ENCODE measurements at regions not wholly inside any gene's neighbourhood (a gene's known extent, or its start where the extent isn't known, plus 50 kb on each side); places are given as distances from the start of the nearest gene placed in this dataset.
"Not testable (repeated sequence)": the region's sequence is repeated elsewhere in the genome, so short reads cannot be mapped to it uniquely, and the experiment has no call there.

- Histone ChIP-seq H3K9ac (ENCODE audit: low read length in 2 of 2) (no peak overlapping the region), H3K4me3 (ENCODE audit: low read length in 2 of 2) (no peak overlapping the region), H3K4me1 (ENCODE audit: control insufficient read depth, insufficient read depth, low read length) (no peaks in the 10 kb centered on the region), H3K27ac (ENCODE audit: low read length) (no peak overlapping the region), H3K9me3 (ENCODE audit: control insufficient read depth in 2 of 2, low read length in 2 of 2) (no peaks in the 10 kb centered on the region), H3K27me3 (ENCODE audit: control insufficient read depth in 1 of 2, insufficient read depth in 2 of 2, low read length in 2 of 2) (no peaks in the 10 kb centered on the region), H3K36me3 (ENCODE audit: control insufficient read depth in 2 of 2, insufficient read depth in 2 of 2, low read length in 2 of 2) (no peaks in the 10 kb centered on the region)
Measured at GRCh38 chr12:23228101-23228500, 603.1 kb downstream of the ETNK1 start.

GRCh38 chr12:23230899-23231298 lies 605.9 kb downstream of the ETNK1 start:
- no peaks in the 10 kb centered on the region for H3K9me3 ChIP-seq (ENCODE audit: control insufficient read depth in 2 of 2, low read length in 2 of 2)
- no peak overlapping the region for H3K9ac ChIP-seq (ENCODE audit: low read length in 2 of 2)
- no peak overlapping the region for H3K4me3 ChIP-seq (ENCODE audit: low read length in 2 of 2)
- H3K4me1 ChIP-seq (ENCODE audit: control insufficient read depth, insufficient read depth, low read length), result peaks cover 4% of the 10 kb centered on the region
- H3K36me3 ChIP-seq (ENCODE audit: control insufficient read depth in 2 of 2, insufficient read depth in 2 of 2, low read length in 2 of 2), result no peaks in the 10 kb centered on the region
- H3K27me3 ChIP-seq (ENCODE audit: control insufficient read depth in 1 of 2, insufficient read depth in 2 of 2, low read length in 2 of 2), result no peaks in the 10 kb centered on the region
- no peak overlapping the region for H3K27ac ChIP-seq (ENCODE audit: low read length)

- Histone ChIP-seq H3K27me3 (ENCODE audit: control insufficient read depth in 1 of 2, insufficient read depth in 2 of 2, low read length in 2 of 2) (no peaks in the 10 kb centered on the region), H3K4me1 (ENCODE audit: control insufficient read depth, insufficient read depth, low read length) (peaks cover 4% of the 10 kb centered on the region), H3K27ac (ENCODE audit: low read length) (no peak overlapping the region), H3K9ac (ENCODE audit: low read length in 2 of 2) (no peak overlapping the region), H3K9me3 (ENCODE audit: control insufficient read depth in 2 of 2, low read length in 2 of 2) (no peaks in the 10 kb centered on the region), H3K36me3 (ENCODE audit: control insufficient read depth in 2 of 2, insufficient read depth in 2 of 2, low read length in 2 of 2) (no peaks in the 10 kb centered on the region), H3K4me3 (ENCODE audit: low read length in 2 of 2) (no peak overlapping the region)
Measured at GRCh38 chr12:23236066-23236780, 611.3 kb downstream of the ETNK1 start.

- peaks cover 4% of the 10 kb centered on the region for H3K4me1 ChIP-seq (ENCODE audit: control insufficient read depth, insufficient read depth, low read length)
- no peak overlapping the region for H3K9ac ChIP-seq (ENCODE audit: low read length in 2 of 2)
- H3K27me3 ChIP-seq (ENCODE audit: control insufficient read depth in 1 of 2, insufficient read depth in 2 of 2, low read length in 2 of 2), result no peaks in the 10 kb centered on the region
- no peak overlapping the region for H3K27ac ChIP-seq (ENCODE audit: low read length)
- no peaks in the 10 kb centered on the region for H3K36me3 ChIP-seq (ENCODE audit: control insufficient read depth in 2 of 2, insufficient read depth in 2 of 2, low read length in 2 of 2)
- no peaks in the 10 kb centered on the region for H3K9me3 ChIP-seq (ENCODE audit: control insufficient read depth in 2 of 2, low read length in 2 of 2)
- H3K4me3 ChIP-seq (ENCODE audit: low read length in 2 of 2), result no peak overlapping the region
Measured at GRCh38 chr12:23236811-23237210, 611.8 kb downstream of the ETNK1 start.

GRCh38 chr12:23238190-23238589 lies 613.2 kb downstream of the ETNK1 start:
- H3K9ac ChIP-seq (ENCODE audit: low read length in 2 of 2), result no peak overlapping the region
- no peak overlapping the region for H3K27ac ChIP-seq (ENCODE audit: low read length)
- peaks cover 4% of the 10 kb centered on the region for H3K4me1 ChIP-seq (ENCODE audit: control insufficient read depth, insufficient read depth, low read length)
- H3K9me3 ChIP-seq (ENCODE audit: control insufficient read depth in 2 of 2, low read length in 2 of 2), result no peaks in the 10 kb centered on the region
- H3K4me3 ChIP-seq (ENCODE audit: low read length in 2 of 2), result no peak overlapping the region
- no peaks in the 10 kb centered on the region for H3K27me3 ChIP-seq (ENCODE audit: control insufficient read depth in 1 of 2, insufficient read depth in 2 of 2, low read length in 2 of 2)
- no peaks in the 10 kb centered on the region for H3K36me3 ChIP-seq (ENCODE audit: control insufficient read depth in 2 of 2, insufficient read depth in 2 of 2, low read length in 2 of 2)

- Histone ChIP-seq H3K27me3 (ENCODE audit: control insufficient read depth in 1 of 2, insufficient read depth in 2 of 2, low read length in 2 of 2) (no peaks in the 10 kb centered on the region), H3K36me3 (ENCODE audit: control insufficient read depth in 2 of 2, insufficient read depth in 2 of 2, low read length in 2 of 2) (no peaks in the 10 kb centered on the region), H3K4me3 (ENCODE audit: low read length in 2 of 2) (no peak overlapping the region), H3K9me3 (ENCODE audit: control insufficient read depth in 2 of 2, low read length in 2 of 2) (no peaks in the 10 kb centered on the region), H3K9ac (ENCODE audit: low read length in 2 of 2) (no peak overlapping the region), H3K27ac (ENCODE audit: low read length) (no peak overlapping the region), H3K4me1 (ENCODE audit: control insufficient read depth, insufficient read depth, low read length) (peaks cover 4% of the 10 kb centered on the region)
Measured at GRCh38 chr12:23238957-23239356, 614.0 kb downstream of the ETNK1 start.

GRCh38 chr12:23245186-23245585 lies 620.2 kb downstream of the ETNK1 start:
- H3K9me3 ChIP-seq (ENCODE audit: control insufficient read depth in 2 of 2, low read length in 2 of 2), result no peaks in the 10 kb centered on the region
- no peak overlapping the region for H3K9ac ChIP-seq (ENCODE audit: low read length in 2 of 2)

GRCh38 chr12:23253191-23253590 lies 628.2 kb downstream of the ETNK1 start:
- no peaks in the 10 kb centered on the region for H3K4me1 ChIP-seq (ENCODE audit: control insufficient read depth, insufficient read depth, low read length)
- H3K36me3 ChIP-seq (ENCODE audit: control insufficient read depth in 2 of 2, insufficient read depth in 2 of 2, low read length in 2 of 2), result no peaks in the 10 kb centered on the region
- H3K27ac ChIP-seq (ENCODE audit: low read length), result no peak overlapping the region
- H3K27me3 ChIP-seq (ENCODE audit: control insufficient read depth in 1 of 2, insufficient read depth in 2 of 2, low read length in 2 of 2), result no peaks in the 10 kb centered on the region
- H3K9me3 ChIP-seq (ENCODE audit: control insufficient read depth in 2 of 2, low read length in 2 of 2), result no peaks in the 10 kb centered on the region
- no peak overlapping the region for H3K9ac ChIP-seq (ENCODE audit: low read length in 2 of 2)
- no peak overlapping the region for H3K4me3 ChIP-seq (ENCODE audit: low read length in 2 of 2)

More at GRCh38 chr12:23245186-23245585, 620.2 kb downstream of the ETNK1 start:
- Histone ChIP-seq H3K27me3 (ENCODE audit: control insufficient read depth in 1 of 2, insufficient read depth in 2 of 2, low read length in 2 of 2) (no peaks in the 10 kb centered on the region), H3K36me3 (ENCODE audit: control insufficient read depth in 2 of 2, insufficient read depth in 2 of 2, low read length in 2 of 2) (no peaks in the 10 kb centered on the region), H3K4me1 (ENCODE audit: control insufficient read depth, insufficient read depth, low read length) (no peaks in the 10 kb centered on the region), H3K27ac (ENCODE audit: low read length) (no peak overlapping the region), H3K4me3 (ENCODE audit: low read length in 2 of 2) (no peak overlapping the region)

- H3K9ac ChIP-seq (ENCODE audit: low read length in 2 of 2), result not testable (repeated sequence)
Measured at GRCh38 chr12:23253910-23254309, 628.9 kb downstream of the ETNK1 start.

GRCh38 chr12:23259558-23259957 lies 634.6 kb downstream of the ETNK1 start:
- Histone ChIP-seq H3K4me1 (ENCODE audit: control insufficient read depth, insufficient read depth, low read length) (no peaks in the 10 kb centered on the region), H3K36me3 (ENCODE audit: control insufficient read depth in 2 of 2, insufficient read depth in 2 of 2, low read length in 2 of 2) (no peaks in the 10 kb centered on the region), H3K27ac (ENCODE audit: low read length) (no peak overlapping the region), H3K9ac (ENCODE audit: low read length in 2 of 2) (no peak overlapping the region), H3K9me3 (ENCODE audit: control insufficient read depth in 2 of 2, low read length in 2 of 2) (no peaks in the 10 kb centered on the region), H3K4me3 (ENCODE audit: low read length in 2 of 2) (no peak overlapping the region), H3K27me3 (ENCODE audit: control insufficient read depth in 1 of 2, insufficient read depth in 2 of 2, low read length in 2 of 2) (no peaks in the 10 kb centered on the region)

More at GRCh38 chr12:23253910-23254309, 628.9 kb downstream of the ETNK1 start:
- not testable (repeated sequence) for H3K36me3 ChIP-seq (ENCODE audit: control insufficient read depth in 2 of 2, insufficient read depth in 2 of 2, low read length in 2 of 2); H3K4me1 ChIP-seq (ENCODE audit: control insufficient read depth, insufficient read depth, low read length); H3K27ac ChIP-seq (ENCODE audit: low read length); H3K4me3 ChIP-seq (ENCODE audit: low read length in 2 of 2); H3K27me3 ChIP-seq (ENCODE audit: control insufficient read depth in 1 of 2, insufficient read depth in 2 of 2, low read length in 2 of 2); H3K9me3 ChIP-seq (ENCODE audit: control insufficient read depth in 2 of 2, low read length in 2 of 2)

GRCh38 chr12:23262670-23263069 lies 637.7 kb downstream of the ETNK1 start:
- no peak overlapping the region for H3K9ac ChIP-seq (ENCODE audit: low read length in 2 of 2)
- no peak overlapping the region for H3K4me3 ChIP-seq (ENCODE audit: low read length in 2 of 2)
- no peaks in the 10 kb centered on the region for H3K27me3 ChIP-seq (ENCODE audit: control insufficient read depth in 1 of 2, insufficient read depth in 2 of 2, low read length in 2 of 2)
- no peak overlapping the region for H3K27ac ChIP-seq (ENCODE audit: low read length)
- no peaks in the 10 kb centered on the region for H3K36me3 ChIP-seq (ENCODE audit: control insufficient read depth in 2 of 2, insufficient read depth in 2 of 2, low read length in 2 of 2)
- no peaks in the 10 kb centered on the region for H3K4me1 ChIP-seq (ENCODE audit: control insufficient read depth, insufficient read depth, low read length)
- no peaks in the 10 kb centered on the region for H3K9me3 ChIP-seq (ENCODE audit: control insufficient read depth in 2 of 2, low read length in 2 of 2)

All from stomach smooth muscle (tissue), 2 donors.